Tibial artery (tissue), 4 donors: ENCODE measurements at regions not wholly inside any gene's neighbourhood (a gene's known extent, or its start where the extent isn't known, plus 50 kb on each side); places are given as distances from the start of the nearest gene placed in this dataset.
"Not testable (repeated sequence)": the region's sequence is repeated elsewhere in the genome, so short reads cannot be mapped to it uniquely, and the experiment has no call there.

Experiments
- DNase-seq, 2 donors: peaks; one replicate each; pipeline ENCODE4 v3.0.0-alpha.2; 2019
- H3K27ac ChIP-seq, 2 donors: fragments of 200-600 bp; sonication (generic) in 1 of 2; 1 replicate in 1 of 2; 2 replicates in 1 of 2; pipeline ENCODE4 v1.5.1; 2018 to 2019; ENCODE audit warnings: mild to moderate bottlenecking in 1 of 2
- H3K27me3 ChIP-seq, 2 donors: fragments of 200-600 bp; sonication (generic) in 1 of 2; one replicate each; pipeline versions ENCODE4 v1.5.1 to v1.6.0; 2016 to 2019
- H3K36me3 ChIP-seq, 3 donors: fragments of 200-600 bp; sonication (generic) in 2 of 3; one replicate each; pipeline ENCODE4 v1.5.1; 2016 to 2019; ENCODE audit warnings: mild to moderate bottlenecking in 2 of 3
- H3K4me1 ChIP-seq, 4 donors: fragments of 200-600 bp; sonication (generic) in 2 of 4; 1 replicate in 3 of 4; 2 replicates in 1 of 4; pipeline ENCODE4 v1.5.1; 2016 to 2019
- H3K4me3 ChIP-seq, 2 donors: fragments of 200-600 bp; sonication (generic) in 1 of 2; 1 replicate in 1 of 2; 2 replicates in 1 of 2; pipeline ENCODE4 v1.5.1; 2018 to 2019; ENCODE audit warnings: mild to moderate bottlenecking in 2 of 2
- H3K9me3 ChIP-seq, 3 donors: fragments of 200-600 bp; sonication (generic) in 1 of 3; one replicate each; pipeline ENCODE4 v1.5.1; 2016 to 2019
- CTCF ChIP-seq, 2 experiments: fragments of 200-600 bp in 1 of 2; fragments of 450-650 bp in 1 of 2; IDR thresholded peaks; one replicate each; pipeline ENCODE4 v1.5.1; 2017 to 2019; ENCODE audit warnings: antibody characterized with exemption in 2 of 2, mild to moderate bottlenecking in 1 of 2, moderate library complexity in 1 of 2
- intact Hi-C: fragments of 100-400 bp; cut with DNase I; formaldehyde crosslinking; loops from one replicate; pipeline ENCODE4 v1.15.0; 2023; ENCODE audit warnings: low total_unique reads

GRCh38 chr5:29130786-29131185 lies 2062.7 kb upstream of the CDH6 start:
- H3K9me3 ChIP-seq, result no peaks in the 10 kb centered on the region
- intact Hi-C loops, result no loop called here
- no peak overlapping the region for H3K27ac ChIP-seq
- no peak overlapping the region for H3K4me3 ChIP-seq
- DNase-seq, result no peak
- no peaks in the 10 kb centered on the region for H3K27me3 ChIP-seq
- H3K36me3 ChIP-seq, result no peaks in the 10 kb centered on the region
- H3K4me1 ChIP-seq, result no peaks in the 10 kb centered on the region
- TF ChIP-seq CTCF (IDR thresholded peaks at IDR 0.05), result no peak

GRCh38 chr5:29127524-29128156 lies 2065.8 kb upstream of the CDH6 start:
- H3K27me3 ChIP-seq, H3K4me3 ChIP-seq, intact Hi-C loops: not testable (repeated sequence)

GRCh38 chr5:29126462-29126861 lies 2067.0 kb upstream of the CDH6 start:
- DNase-seq, H3K4me1 ChIP-seq, H3K27me3 ChIP-seq, H3K4me3 ChIP-seq, H3K36me3 ChIP-seq, H3K9me3 ChIP-seq, H3K27ac ChIP-seq, intact Hi-C loops: not testable (repeated sequence)

More at GRCh38 chr5:29127524-29128156, 2065.8 kb upstream of the CDH6 start:
- not testable (repeated sequence) for H3K36me3 ChIP-seq, DNase-seq, H3K9me3 ChIP-seq, H3K27ac ChIP-seq, H3K4me1 ChIP-seq

- DNase-seq, result no peak
- Histone ChIP-seq H3K27ac (no peak overlapping the region), H3K27me3 (no peaks in the 10 kb centered on the region), H3K36me3 (no peaks in the 10 kb centered on the region), H3K4me3 (no peak overlapping the region), H3K4me1 (no peaks in the 10 kb centered on the region), H3K9me3 (no peaks in the 10 kb centered on the region)
- intact Hi-C loops, result no loop called here
- no peak for TF ChIP-seq CTCF (IDR thresholded peaks at IDR 0.05)
These were observed 2071.2 kb upstream of the CDH6 start for GRCh38 chr5:29122306-29122705.

- Histone ChIP-seq H3K27ac (no peak overlapping the region), H3K27me3 (no peaks in the 10 kb centered on the region), H3K9me3 (no peaks in the 10 kb centered on the region), H3K36me3 (no peaks in the 10 kb centered on the region), H3K4me3 (no peak overlapping the region), H3K4me1 (no peaks in the 10 kb centered on the region)
- TF ChIP-seq CTCF (IDR thresholded peaks at IDR 0.05), result no peak
- intact Hi-C loops, result no loop called here
- no peak for DNase-seq
These were observed 2076.0 kb upstream of the CDH9 start for GRCh38 chr5:29114331-29114768.

GRCh38 chr5:29113516-29113915 lies 2075.1 kb upstream of the CDH9 start:
- no peak overlapping the region for H3K27ac ChIP-seq
- H3K9me3 ChIP-seq, result no peaks in the 10 kb centered on the region
- H3K36me3 ChIP-seq, result no peaks in the 10 kb centered on the region
- H3K4me1 ChIP-seq, result no peaks in the 10 kb centered on the region
- no peak for TF ChIP-seq CTCF (IDR thresholded peaks at IDR 0.05)
- H3K27me3 ChIP-seq, result no peaks in the 10 kb centered on the region
- H3K4me3 ChIP-seq, result no peak overlapping the region
- intact Hi-C loops, result no loop called here
- no peak for DNase-seq

GRCh38 chr5:29099585-29099984 lies 2061.2 kb upstream of the CDH9 start:
- Histone ChIP-seq H3K4me3 (no peak overlapping the region), H3K4me1 (no peaks in the 10 kb centered on the region), H3K36me3 (no peaks in the 10 kb centered on the region), H3K9me3 (no peaks in the 10 kb centered on the region), H3K27ac (no peak overlapping the region), H3K27me3 (no peaks in the 10 kb centered on the region)
- no peak for DNase-seq
- intact Hi-C loops, result no loop called here
- no peak for TF ChIP-seq CTCF (IDR thresholded peaks at IDR 0.05)
